DOHH2 (cell line): ENCODE measurements at regions not wholly inside any gene's neighbourhood (a gene's known extent, or its start where the extent isn't known, plus 50 kb on each side); places are given as distances from the start of the nearest gene placed in this dataset.

Experiments
- CTCF ChIP-seq: fragments of 200-600 bp; sonication (generic); IDR thresholded peaks from one replicate; pipeline ENCODE4 v1.5.1; 2014; ENCODE audit warnings: antibody characterized with exemption, mild to moderate bottlenecking, low read depth, low read length; ENCODE audit not compliant: poor library complexity, severe bottlenecking
- EZH2phosphoT487 ChIP-seq: fragments of 200-600 bp; sonication (generic); IDR thresholded peaks from 2 replicates; pipeline ENCODE4 v1.6.1; 2017; ENCODE audit warnings: borderline replicate concordance, mild to moderate bottlenecking, antibody characterized with exemption, low read length, moderate library complexity, mixed read lengths

GRCh38 chr12:11446372-11446771, 51.0 kb upstream of the PRB2 start:
- TF ChIP-seq CTCF (no peak), EZH2phosphoT487 (no peak)
